ENCODE measurements at regions not wholly inside any gene's neighbourhood (a gene's known extent, or its start where the extent isn't known, plus 50 kb on each side); places are given as distances from the start of the nearest gene placed in this dataset.

GRCh38 chr2:6283259-6283658, 582.4 kb downstream of the CMPK2 start:
- no peaks in the 10 kb centered on the region for H3K36me3 Mint-ChIP-seq (ENCODE audit: low read depth)
- DNase-seq = no peak
- no peaks in the 10 kb centered on the region for H3K9me3 ChIP-seq (ENCODE audit: control insufficient read depth, low read length, poor library complexity, severe bottlenecking)
- H3K27me3 Mint-ChIP-seq = no peaks in the 10 kb centered on the region
- no peaks in the 10 kb centered on the region for H3K4me1 Mint-ChIP-seq
- ATAC-seq = no peak
- no peak overlapping the region for H3K27ac Mint-ChIP-seq
- no peak overlapping the region for H3K4me3 Mint-ChIP-seq

- no peaks in the 10 kb centered on the region for H3K9me3 ChIP-seq (ENCODE audit: control insufficient read depth, low read length, poor library complexity, severe bottlenecking)
- Mint-ChIP-seq H3K36me3 (ENCODE audit: low read depth) (no peaks in the 10 kb centered on the region), H3K4me3 (no peak overlapping the region), H3K27ac (no peak overlapping the region), H3K27me3 (no peaks in the 10 kb centered on the region), H3K4me1 (no peaks in the 10 kb centered on the region)
- no peak for DNase-seq
- no peak for ATAC-seq
These were observed 578.3 kb downstream of the CMPK2 start for GRCh38 chr2:6287406-6287805.

- Mint-ChIP-seq H3K27ac (no peak overlapping the region), H3K27me3 (no peaks in the 10 kb centered on the region), H3K4me1 (no peaks in the 10 kb centered on the region), H3K36me3 (ENCODE audit: low read depth) (no peaks in the 10 kb centered on the region), H3K4me3 (no peak overlapping the region)
- DNase-seq (no peak), ATAC-seq (no peak)
- no peaks in the 10 kb centered on the region for H3K9me3 ChIP-seq (ENCODE audit: control insufficient read depth, low read length, poor library complexity, severe bottlenecking)
These were observed 576.9 kb downstream of the CMPK2 start for GRCh38 chr2:6288791-6289190.

- Mint-ChIP-seq H3K4me1 (no peaks in the 10 kb centered on the region), H3K27ac (no peak overlapping the region), H3K4me3 (no peak overlapping the region), H3K27me3 (no peaks in the 10 kb centered on the region), H3K36me3 (ENCODE audit: low read depth) (no peaks in the 10 kb centered on the region)
- H3K9me3 ChIP-seq (ENCODE audit: control insufficient read depth, low read length, poor library complexity, severe bottlenecking) = no peaks in the 10 kb centered on the region
- no peak for DNase-seq
- no peak for ATAC-seq
These were observed 575.3 kb downstream of the CMPK2 start for GRCh38 chr2:6290217-6291015.

GRCh38 chr2:6294791-6295190, 570.9 kb downstream of the CMPK2 start:
- Mint-ChIP-seq H3K4me3 (no peak overlapping the region), H3K36me3 (ENCODE audit: low read depth) (no peaks in the 10 kb centered on the region), H3K27me3 (no peaks in the 10 kb centered on the region), H3K27ac (no peak overlapping the region), H3K4me1 (no peaks in the 10 kb centered on the region)
- DNase-seq (no peak), ATAC-seq (no peak)
- no peaks in the 10 kb centered on the region for H3K9me3 ChIP-seq (ENCODE audit: control insufficient read depth, low read length, poor library complexity, severe bottlenecking)

GRCh38 chr2:6297238-6297637, 568.5 kb downstream of the CMPK2 start:
- H3K4me3 Mint-ChIP-seq = no peak overlapping the region
- no peak overlapping the region for H3K27ac Mint-ChIP-seq
- DNase-seq (no peak), ATAC-seq (no peak)
- H3K9me3 ChIP-seq (ENCODE audit: control insufficient read depth, low read length, poor library complexity, severe bottlenecking) = no peaks in the 10 kb centered on the region
- no peaks in the 10 kb centered on the region for H3K4me1 Mint-ChIP-seq
- no peaks in the 10 kb centered on the region for H3K27me3 Mint-ChIP-seq
- H3K36me3 Mint-ChIP-seq (ENCODE audit: low read depth) = no peaks in the 10 kb centered on the region

- no peak for DNase-seq
- Mint-ChIP-seq H3K4me1 (no peaks in the 10 kb centered on the region), H3K4me3 (no peak overlapping the region), H3K27ac (no peak overlapping the region), H3K27me3 (no peaks in the 10 kb centered on the region), H3K36me3 (ENCODE audit: low read depth) (no peaks in the 10 kb centered on the region)
- no peak for ATAC-seq
- no peaks in the 10 kb centered on the region for H3K9me3 ChIP-seq (ENCODE audit: control insufficient read depth, low read length, poor library complexity, severe bottlenecking)
These were observed 564.3 kb downstream of the CMPK2 start for GRCh38 chr2:6301426-6301825.

GRCh38 chr2:6308986-6309385, 556.7 kb downstream of the CMPK2 start:
- Mint-ChIP-seq H3K27ac (no peak overlapping the region), H3K4me3 (no peak overlapping the region), H3K4me1 (no peaks in the 10 kb centered on the region), H3K27me3 (no peaks in the 10 kb centered on the region), H3K36me3 (ENCODE audit: low read depth) (no peaks in the 10 kb centered on the region)
- DNase-seq = no peak
- no peak for ATAC-seq
- no peaks in the 10 kb centered on the region for H3K9me3 ChIP-seq (ENCODE audit: control insufficient read depth, low read length, poor library complexity, severe bottlenecking)

- Mint-ChIP-seq H3K36me3 (ENCODE audit: low read depth) (no peaks in the 10 kb centered on the region), H3K27me3 (no peaks in the 10 kb centered on the region), H3K4me1 (no peaks in the 10 kb centered on the region), H3K27ac (no peak overlapping the region), H3K4me3 (no peak overlapping the region)
- no peaks in the 10 kb centered on the region for H3K9me3 ChIP-seq (ENCODE audit: control insufficient read depth, low read length, poor library complexity, severe bottlenecking)
- ATAC-seq = no peak
- DNase-seq = no peak
These were observed 556.1 kb downstream of the CMPK2 start for GRCh38 chr2:6309415-6310255.

- H3K9me3 ChIP-seq (ENCODE audit: control insufficient read depth, low read length, poor library complexity, severe bottlenecking) = no peaks in the 10 kb centered on the region
- Mint-ChIP-seq H3K4me1 (no peaks in the 10 kb centered on the region), H3K27ac (no peak overlapping the region), H3K4me3 (no peak overlapping the region), H3K36me3 (ENCODE audit: low read depth) (no peaks in the 10 kb centered on the region), H3K27me3 (no peaks in the 10 kb centered on the region)
- no peak for ATAC-seq
- DNase-seq = no peak
These were observed 555.2 kb downstream of the CMPK2 start for GRCh38 chr2:6310256-6311215.

- DNase-seq (no peak), ATAC-seq (no peak)
- Mint-ChIP-seq H3K27me3 (no peaks in the 10 kb centered on the region), H3K4me3 (no peak overlapping the region), H3K36me3 (ENCODE audit: low read depth) (no peaks in the 10 kb centered on the region), H3K4me1 (no peaks in the 10 kb centered on the region), H3K27ac (no peak overlapping the region)
- H3K9me3 ChIP-seq (ENCODE audit: control insufficient read depth, low read length, poor library complexity, severe bottlenecking) = no peaks in the 10 kb centered on the region
These were observed 553.3 kb downstream of the CMPK2 start for GRCh38 chr2:6312367-6312766.

- no peaks in the 10 kb centered on the region for H3K9me3 ChIP-seq (ENCODE audit: control insufficient read depth, low read length, poor library complexity, severe bottlenecking)
- H3K27ac Mint-ChIP-seq = no peak overlapping the region
- DNase-seq = no peak
- H3K27me3 Mint-ChIP-seq = no peaks in the 10 kb centered on the region
- no peaks in the 10 kb centered on the region for H3K36me3 Mint-ChIP-seq (ENCODE audit: low read depth)
- H3K4me3 Mint-ChIP-seq = no peak overlapping the region
- ATAC-seq = no peak
- H3K4me1 Mint-ChIP-seq = no peaks in the 10 kb centered on the region
These were observed 551.3 kb downstream of the CMPK2 start for GRCh38 chr2:6314218-6314960.
